Erythroblast (primary cell): ENCODE measurements at regions not wholly inside any gene's neighbourhood (a gene's known extent, or its start where the extent isn't known, plus 50 kb on each side); places are given as distances from the start of the nearest gene placed in this dataset.

Source experiments
- GATA1 ChIP-seq: IDR thresholded peaks from 2 replicates; pipeline ENCODE4 v1.6.1; 2011; ENCODE audit warnings: low read depth, mild to moderate bottlenecking, control low read depth, low read length, moderate library complexity
- POLR2A ChIP-seq: IDR thresholded peaks from 2 replicates; pipeline ENCODE4 v1.6.1; 2011; ENCODE audit warnings: mild to moderate bottlenecking, low read length

GRCh38 chr2:41722668-41723369 lies 325.0 kb upstream of the PKDCC start:
- TF ChIP-seq POLR2A (no peak), GATA1 (no peak)
